ENCODE measurements at regions not wholly inside any gene's neighbourhood (a gene's known extent, or its start where the extent isn't known, plus 50 kb on each side); places are given as distances from the start of the nearest gene placed in this dataset.
"Not testable (repeated sequence)": the region's sequence is repeated elsewhere in the genome, so short reads cannot be mapped to it uniquely, and the experiment has no call there.

DNA sequence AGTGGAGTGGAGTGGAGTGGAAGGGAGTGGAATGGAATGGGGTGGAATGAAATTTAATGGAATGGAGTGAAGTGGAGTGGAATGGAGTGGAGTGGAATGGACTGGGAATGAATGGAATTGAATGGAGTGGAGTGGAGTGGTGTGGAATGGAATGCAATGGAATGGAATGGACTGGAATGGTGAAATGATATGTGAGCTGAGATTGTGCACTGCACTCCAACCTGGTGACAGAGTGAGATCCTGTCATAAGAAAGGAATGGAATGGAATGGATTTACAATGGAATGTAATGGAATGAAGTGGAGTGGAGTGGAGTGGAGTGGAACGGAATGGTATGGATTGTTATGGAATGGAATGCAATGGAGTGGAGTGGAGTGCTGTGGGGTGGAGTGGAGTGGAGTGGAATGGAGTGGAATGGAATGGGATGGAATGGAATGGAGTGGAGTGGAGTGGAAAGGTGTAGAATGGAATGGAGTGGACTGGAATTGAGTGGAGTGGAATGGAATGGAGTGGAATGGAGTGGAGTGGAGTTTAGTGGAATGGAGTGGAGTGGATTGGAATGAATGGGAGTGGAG lies 356.1 kb upstream of the WSB1 start:
- TF ChIP-seq, protein P1, sequence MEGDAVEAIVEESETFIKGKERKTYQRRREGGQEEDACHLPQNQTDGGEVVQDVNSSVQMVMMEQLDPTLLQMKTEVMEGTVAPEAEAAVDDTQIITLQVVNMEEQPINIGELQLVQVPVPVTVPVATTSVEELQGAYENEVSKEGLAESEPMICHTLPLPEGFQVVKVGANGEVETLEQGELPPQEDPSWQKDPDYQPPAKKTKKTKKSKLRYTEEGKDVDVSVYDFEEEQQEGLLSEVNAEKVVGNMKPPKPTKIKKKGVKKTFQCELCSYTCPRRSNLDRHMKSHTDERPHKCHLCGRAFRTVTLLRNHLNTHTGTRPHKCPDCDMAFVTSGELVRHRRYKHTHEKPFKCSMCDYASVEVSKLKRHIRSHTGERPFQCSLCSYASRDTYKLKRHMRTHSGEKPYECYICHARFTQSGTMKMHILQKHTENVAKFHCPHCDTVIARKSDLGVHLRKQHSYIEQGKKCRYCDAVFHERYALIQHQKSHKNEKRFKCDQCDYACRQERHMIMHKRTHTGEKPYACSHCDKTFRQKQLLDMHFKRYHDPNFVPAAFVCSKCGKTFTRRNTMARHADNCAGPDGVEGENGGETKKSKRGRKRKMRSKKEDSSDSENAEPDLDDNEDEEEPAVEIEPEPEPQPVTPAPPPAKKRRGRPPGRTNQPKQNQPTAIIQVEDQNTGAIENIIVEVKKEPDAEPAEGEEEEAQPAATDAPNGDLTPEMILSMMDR (conservative IDR thresholded peaks at IDR 0.05 in 1 of 2, IDR thresholded peaks at IDR 0.05 in 1 of 2; ENCODE audit: low read depth in 1 of 2, low read length in 2 of 2) = not testable (repeated sequence)
- TF ChIP-seq EZH2 (IDR thresholded peaks at IDR 0.05; ENCODE audit: low read length, missing control alignments) = not testable (repeated sequence)

All from fibroblast of lung (primary cell).